ENCODE measurements at regions not wholly inside any gene's neighbourhood (a gene's known extent, or its start where the extent isn't known, plus 50 kb on each side); places are given as distances from the start of the nearest gene placed in this dataset.

DNA sequence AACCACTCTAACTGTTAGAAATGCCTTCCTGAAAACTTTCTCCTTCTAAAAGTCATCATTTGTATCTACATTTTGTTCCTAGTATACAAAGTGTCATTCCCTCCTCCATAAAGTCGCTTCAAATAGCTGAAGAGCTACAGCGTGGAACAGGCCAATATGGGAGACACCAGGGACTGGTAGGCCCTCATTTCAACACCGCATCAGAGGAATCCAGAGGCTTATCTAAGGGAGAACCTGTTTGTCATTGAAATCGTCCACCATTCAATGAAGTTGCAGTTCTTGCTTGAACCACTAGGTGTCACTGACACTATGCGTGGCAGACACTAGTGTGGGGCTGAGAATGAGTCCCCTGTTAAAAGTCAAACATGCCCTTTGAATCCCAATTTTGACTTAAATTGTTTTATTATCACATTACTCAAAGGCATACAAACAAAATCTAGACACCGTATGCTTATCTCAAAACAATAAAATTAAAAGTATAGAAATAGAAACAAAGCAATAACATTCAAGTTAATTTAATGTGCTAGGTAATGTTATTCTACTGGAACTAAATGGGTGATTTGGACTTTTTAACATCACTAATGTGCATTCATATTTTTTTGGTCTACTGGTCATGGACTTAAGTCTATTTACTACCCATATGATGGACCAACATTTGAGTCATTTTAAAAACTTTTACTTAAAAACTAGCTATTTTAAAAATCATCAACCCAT lies 182.3 kb downstream of the FCRL5 start:
- TF ChIP-seq, protein P1, sequence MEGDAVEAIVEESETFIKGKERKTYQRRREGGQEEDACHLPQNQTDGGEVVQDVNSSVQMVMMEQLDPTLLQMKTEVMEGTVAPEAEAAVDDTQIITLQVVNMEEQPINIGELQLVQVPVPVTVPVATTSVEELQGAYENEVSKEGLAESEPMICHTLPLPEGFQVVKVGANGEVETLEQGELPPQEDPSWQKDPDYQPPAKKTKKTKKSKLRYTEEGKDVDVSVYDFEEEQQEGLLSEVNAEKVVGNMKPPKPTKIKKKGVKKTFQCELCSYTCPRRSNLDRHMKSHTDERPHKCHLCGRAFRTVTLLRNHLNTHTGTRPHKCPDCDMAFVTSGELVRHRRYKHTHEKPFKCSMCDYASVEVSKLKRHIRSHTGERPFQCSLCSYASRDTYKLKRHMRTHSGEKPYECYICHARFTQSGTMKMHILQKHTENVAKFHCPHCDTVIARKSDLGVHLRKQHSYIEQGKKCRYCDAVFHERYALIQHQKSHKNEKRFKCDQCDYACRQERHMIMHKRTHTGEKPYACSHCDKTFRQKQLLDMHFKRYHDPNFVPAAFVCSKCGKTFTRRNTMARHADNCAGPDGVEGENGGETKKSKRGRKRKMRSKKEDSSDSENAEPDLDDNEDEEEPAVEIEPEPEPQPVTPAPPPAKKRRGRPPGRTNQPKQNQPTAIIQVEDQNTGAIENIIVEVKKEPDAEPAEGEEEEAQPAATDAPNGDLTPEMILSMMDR (IDR thresholded peaks at IDR 0.05), result peak; percentile 98
- TF ChIP-seq ZFX (IDR thresholded peaks at IDR 0.05; ENCODE audit: borderline replicate concordance), result no peak

Data from 22Rv1 (cell line).